GM12801 (cell line): ENCODE measurements at regions not wholly inside any gene's neighbourhood (a gene's known extent, or its start where the extent isn't known, plus 50 kb on each side); places are given as distances from the start of the nearest gene placed in this dataset.

Experiments
- CTCF ChIP-seq: IDR thresholded peaks from one replicate; pipeline ENCODE4 v1.5.1; 2011; ENCODE audit warnings: control low read depth; ENCODE audit not compliant: insufficient read length; ENCODE audit errors: extremely low read depth

GRCh38 chr2:43095533-43096295 is 130.7 kb downstream of the ZFP36L2 start:
- TF ChIP-seq CTCF: no peak

- no peak for TF ChIP-seq CTCF
These were observed 133.8 kb downstream of the ZFP36L2 start for GRCh38 chr2:43092520-43093179.

GRCh38 chr2:43090317-43090716 is 136.1 kb downstream of the ZFP36L2 start:
- TF ChIP-seq CTCF: no peak

- no peak for TF ChIP-seq CTCF
These were observed 138.0 kb downstream of the ZFP36L2 start for GRCh38 chr2:43088143-43089073.

- no peak for TF ChIP-seq CTCF
These were observed 139.0 kb downstream of the ZFP36L2 start for GRCh38 chr2:43087413-43087812.

GRCh38 chr2:43086451-43087221 is 139.8 kb downstream of the ZFP36L2 start:
- TF ChIP-seq CTCF: no peak
